Activated CD8-positive, alpha-beta T cell treated with anti-CD3 and anti-CD28 coated beads, Interleukin-2, amount 10 ng/mL, durations not matched to agents 7 days and 5 days (primary cell): ENCODE measurements at regions not wholly inside any gene's neighbourhood (a gene's known extent, or its start where the extent isn't known, plus 50 kb on each side); places are given as distances from the start of the nearest gene placed in this dataset.

Experiments used
- ATAC-seq: fragments of 150-1000 bp; cut with Tn5 transposase; one replicate; pipeline ENCODE4 v1.10.0; 2021; ENCODE audit warnings: moderate library complexity
- CTCF ChIA-PET: fragments of 350-600 bp; sonication (Branson Sonifier 250); formaldehyde crosslinking; loops from one replicate; lab custom pipeline; 2021; ENCODE audit warnings: antibody characterized with exemption; lab: Charles Lee
- POLR2A ChIA-PET: fragments of 350-600 bp; sonication (Branson Sonifier 250); formaldehyde crosslinking; loops from one replicate; lab custom pipeline; 2021; ENCODE audit warnings: antibody characterized with exemption; lab: Charles Lee
- DNase-seq: peaks from one replicate; pipeline ENCODE4 v3.0.0-alpha.2; 2020
- H3K27ac Mint-ChIP-seq: one replicate; pipeline ENCODE4 v1.8.0; 2021; ENCODE audit warnings: mild to moderate bottlenecking, mixed read lengths
- H3K27me3 Mint-ChIP-seq: one replicate; pipeline ENCODE4 v1.8.0; 2021; ENCODE audit warnings: low read depth, mixed read lengths
- H3K36me3 Mint-ChIP-seq: one replicate; pipeline ENCODE4 v1.8.0; 2021; ENCODE audit warnings: low read depth, mixed read lengths
- H3K4me1 Mint-ChIP-seq: one replicate; pipeline ENCODE4 v1.8.0; 2021; ENCODE audit warnings: low read depth, mixed read lengths
- H3K4me3 Mint-ChIP-seq: one replicate; pipeline ENCODE4 v1.8.0; 2021; ENCODE audit warnings: mild to moderate bottlenecking, mixed read lengths
- H3K9me3 Mint-ChIP-seq: one replicate; pipeline ENCODE4 v1.8.0; 2022; ENCODE audit warnings: mixed read lengths; ENCODE audit not compliant: insufficient read depth

GRCh38 chr13:112325920-112326645 is 50.1 kb upstream of the SPACA7 start:
- ATAC-seq (no peak), DNase-seq (no peak)
- CTCF ChIA-PET, result no interaction called here
- Mint-ChIP-seq H3K27ac (no peak overlapping the region), H3K4me3 (no peak overlapping the region), H3K4me1 (no peaks in the 10 kb centered on the region), H3K27me3 (peaks cover 6% of the 10 kb centered on the region), H3K36me3 (no peaks in the 10 kb centered on the region), H3K9me3 (no peaks in the 10 kb centered on the region)
- POLR2A ChIA-PET, result no interaction called here
